Uterus (tissue), 3 donors: ENCODE measurements at regions not wholly inside any gene's neighbourhood (a gene's known extent, or its start where the extent isn't known, plus 50 kb on each side); places are given as distances from the start of the nearest gene placed in this dataset.

Experiments used
- DNase-seq, 2 donors: peaks; one replicate each; pipeline ENCODE4 v3.0.0-alpha.2; 2019 to 2020
- H3K27ac ChIP-seq, 2 donors: fragments of 200-600 bp; sonication (generic); 1 replicate in 1 of 2; 2 replicates in 1 of 2; pipeline ENCODE4 v1.5.1; 2016 to 2018
- H3K27me3 ChIP-seq, 2 donors: fragments of 200-600 bp; sonication (generic); one replicate each; pipeline ENCODE4 v1.5.1; 2018 to 2019; ENCODE audit warnings: control low read depth in 1 of 2
- H3K36me3 ChIP-seq, 2 donors: fragments of 200-600 bp; sonication (generic); one replicate each; pipeline ENCODE4 v1.5.1; 2019; ENCODE audit warnings: control low read depth in 1 of 2
- H3K4me1 ChIP-seq, 2 donors: fragments of 200-600 bp; sonication (generic); one replicate each; pipeline ENCODE4 v1.5.1; 2018 to 2019; ENCODE audit warnings: control low read depth in 1 of 2
- H3K4me3 ChIP-seq, 2 donors: fragments of 200-600 bp; sonication (generic); 1 replicate in 1 of 2; 2 replicates in 1 of 2; pipeline ENCODE4 v1.5.1; 2018 to 2019; ENCODE audit warnings: mild to moderate bottlenecking in 1 of 2
- H3K9me3 ChIP-seq, 2 donors: fragments of 200-600 bp; sonication (generic); one replicate each; pipeline ENCODE4 v1.5.1; 2019; ENCODE audit warnings: control low read depth in 1 of 2
- CTCF ChIP-seq, 4 experiments: fragments of 200-600 bp in 2 of 4; fragments of 450-650 bp in 2 of 4; sonication (generic) in 2 of 4; IDR thresholded peaks; one replicate each; pipeline ENCODE4 v1.5.1; 2016 to 2019; ENCODE audit warnings: antibody characterized with exemption in 4 of 4, mild to moderate bottlenecking in 2 of 4, moderate library complexity in 1 of 4
- POLR2A ChIP-seq, 2 donors: fragments of 450-650 bp; IDR thresholded peaks; one replicate each; pipeline ENCODE4 v1.6.1; 2016; ENCODE audit warnings: antibody characterized with exemption in 2 of 2, mild to moderate bottlenecking in 1 of 2, moderate library complexity in 1 of 2
- intact Hi-C: fragments of 100-400 bp; cut with DNase I; formaldehyde crosslinking; loops from one replicate; pipeline ENCODE4 v1.15.1; 2023; ENCODE audit warnings: low total_unique reads
- donor health status: DM: yes; HTN: yes; CAD: no.

GRCh38 chr1:14506471-14507255 is 91.8 kb upstream of the KAZN start:
- no peak for TF ChIP-seq CTCF (IDR thresholded peaks at IDR 0.05)
- no peak for TF ChIP-seq POLR2A (IDR thresholded peaks at IDR 0.05)
- H3K4me3 ChIP-seq = no peak overlapping the region
- no peak for DNase-seq
- H3K27ac ChIP-seq = no peak overlapping the region
- H3K36me3 ChIP-seq = no peaks in the 10 kb centered on the region
- intact Hi-C loops = no loop called here
- H3K4me1 ChIP-seq = no peaks in the 10 kb centered on the region
- H3K27me3 ChIP-seq = no peaks in the 10 kb centered on the region
- H3K9me3 ChIP-seq = no peaks in the 10 kb centered on the region

DNA sequence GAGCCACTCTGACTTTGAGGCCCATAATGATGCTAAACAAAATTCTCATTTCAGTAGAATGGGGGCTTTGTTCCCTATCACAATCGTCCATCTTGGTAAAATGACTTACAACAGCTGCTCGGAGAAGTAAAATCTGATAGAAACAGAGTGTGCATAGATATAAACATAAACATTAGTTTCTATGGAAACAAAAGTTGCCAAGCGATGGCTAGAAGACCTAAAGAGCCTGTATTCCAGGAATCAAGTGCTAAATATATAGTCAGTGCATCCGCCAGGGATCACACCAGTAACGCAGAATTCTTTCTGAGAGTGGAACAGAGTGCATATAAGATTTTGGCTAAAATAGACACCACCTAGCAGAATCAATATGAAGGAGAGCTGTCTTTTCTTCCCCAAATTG is 91.2 kb upstream of the KAZN start:
- no peaks in the 10 kb centered on the region for H3K4me1 ChIP-seq
- TF ChIP-seq POLR2A (IDR thresholded peaks at IDR 0.05) (no peak), CTCF (IDR thresholded peaks at IDR 0.05) (no peak)
- H3K27me3 ChIP-seq = no peaks in the 10 kb centered on the region
- intact Hi-C loops = no loop called here
- H3K9me3 ChIP-seq = no peaks in the 10 kb centered on the region
- H3K27ac ChIP-seq = no peak overlapping the region
- no peaks in the 10 kb centered on the region for H3K36me3 ChIP-seq
- DNase-seq = no peak
- H3K4me3 ChIP-seq = no peak overlapping the region

DNA sequence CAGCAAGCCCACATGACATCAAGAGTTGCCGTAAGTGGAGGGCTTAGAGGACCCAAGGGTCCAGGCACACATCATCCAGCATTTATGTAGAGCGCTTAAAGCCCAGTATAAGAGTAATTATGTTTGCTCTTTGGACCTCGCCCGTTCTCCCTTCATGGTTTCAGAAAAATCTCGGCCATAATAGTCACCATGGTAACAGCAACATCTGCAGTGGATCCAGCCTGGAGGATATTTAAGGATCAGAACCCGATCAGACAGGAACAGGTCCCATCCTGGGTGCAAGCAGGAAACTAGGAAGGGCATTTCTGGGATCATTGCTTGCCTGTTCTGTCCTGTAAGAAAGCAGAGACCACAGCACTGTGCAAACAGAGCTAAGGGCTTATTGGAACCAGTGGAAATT is 89.9 kb upstream of the KAZN start:
- TF ChIP-seq POLR2A (IDR thresholded peaks at IDR 0.05) (no peak), CTCF (IDR thresholded peaks at IDR 0.05) (no peak)
- Histone ChIP-seq H3K27ac (no peak overlapping the region), H3K9me3 (no peaks in the 10 kb centered on the region), H3K36me3 (no peaks in the 10 kb centered on the region), H3K27me3 (no peaks in the 10 kb centered on the region), H3K4me3 (no peak overlapping the region), H3K4me1 (no peaks in the 10 kb centered on the region)
- DNase-seq = no peak
- intact Hi-C loops = no loop called here

DNA sequence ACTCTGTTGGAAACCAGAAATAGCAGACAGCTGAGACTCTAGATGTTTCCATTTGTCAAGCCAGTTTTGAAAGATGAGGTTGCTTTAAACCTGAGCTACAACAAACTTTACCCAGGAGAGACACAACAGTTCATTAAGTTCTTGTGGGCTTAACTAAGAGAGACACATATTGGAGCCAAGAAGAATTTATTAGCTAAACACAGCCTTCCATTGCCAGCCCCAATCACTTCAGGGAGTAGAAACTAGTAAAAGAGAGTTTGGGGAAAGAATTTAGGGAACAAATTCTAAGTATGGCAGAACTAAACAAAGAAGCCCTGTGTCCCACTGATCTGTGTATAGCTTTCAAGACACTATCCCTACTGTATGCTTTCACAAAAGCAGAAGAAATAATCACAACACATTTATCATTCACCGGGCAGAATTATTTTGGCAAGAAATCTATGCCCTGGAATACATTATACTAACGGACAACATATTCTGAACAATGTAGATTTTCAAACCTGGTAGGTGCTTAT is 87.3 kb upstream of the KAZN start:
- Histone ChIP-seq H3K9me3 (no peaks in the 10 kb centered on the region), H3K36me3 (no peaks in the 10 kb centered on the region), H3K4me1 (no peaks in the 10 kb centered on the region), H3K27me3 (no peaks in the 10 kb centered on the region), H3K27ac (no peak overlapping the region), H3K4me3 (no peak overlapping the region)
- TF ChIP-seq CTCF (IDR thresholded peaks at IDR 0.05) (no peak), POLR2A (IDR thresholded peaks at IDR 0.05) (no peak)
- intact Hi-C loops = no loop called here
- no peak for DNase-seq

DNA sequence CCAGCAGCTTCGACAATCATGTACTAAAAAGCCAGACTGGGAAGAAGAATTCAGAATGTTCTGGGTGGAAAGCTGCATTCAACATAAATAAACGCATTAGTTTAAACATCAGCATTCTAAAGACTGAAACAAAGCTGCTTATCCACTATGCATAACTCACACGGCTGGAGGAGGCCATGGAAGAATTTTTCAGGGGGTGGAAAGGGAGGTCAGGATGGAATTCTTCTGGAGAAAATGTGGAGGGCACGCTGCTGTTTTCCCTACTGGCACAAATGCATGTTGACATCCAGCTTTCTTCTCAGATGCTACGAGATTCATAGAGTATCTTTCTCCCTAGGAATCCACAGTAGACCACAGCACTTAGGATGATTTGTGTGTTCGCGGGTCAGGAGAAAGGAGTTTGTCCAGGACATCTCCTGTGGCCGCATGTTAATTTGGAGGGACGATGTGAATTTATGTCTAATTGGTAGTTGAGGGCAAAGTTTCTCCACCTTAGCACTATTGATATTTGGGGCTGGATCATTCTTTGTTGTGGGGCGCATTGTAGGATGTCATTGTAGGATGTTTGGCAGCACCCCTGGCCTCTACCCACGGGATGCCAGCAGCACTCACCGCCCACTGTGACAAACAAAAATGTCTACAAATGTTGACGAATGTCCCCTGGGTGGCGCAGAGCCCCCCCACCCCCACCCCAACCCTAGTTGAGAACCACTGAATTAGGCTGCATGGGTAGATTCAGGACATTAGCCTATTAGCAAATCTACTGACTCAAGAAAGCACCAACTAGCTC is 86.5 kb upstream of the KAZN start:
- Histone ChIP-seq H3K4me3 (no peak overlapping the region), H3K4me1 (no peaks in the 10 kb centered on the region), H3K36me3 (no peaks in the 10 kb centered on the region), H3K9me3 (no peaks in the 10 kb centered on the region), H3K27me3 (no peaks in the 10 kb centered on the region), H3K27ac (no peak overlapping the region)
- no peak for DNase-seq
- TF ChIP-seq POLR2A (IDR thresholded peaks at IDR 0.05) = no peak
- TF ChIP-seq CTCF (IDR thresholded peaks at IDR 0.05) = no peak
- intact Hi-C loops = no loop called here
